K562 (cell line): ENCODE measurements at regions not wholly inside any gene's neighbourhood (a gene's known extent, or its start where the extent isn't known, plus 50 kb on each side); places are given as distances from the start of the nearest gene placed in this dataset.

ENCODE experiments used
- CHD4 ChIP-seq: fragments of 200-600 bp; sonication (generic); IDR thresholded peaks from 3 replicates; pipeline ENCODE4 v1.6.1; 2012; ENCODE audit warnings: low read depth, mild to moderate bottlenecking, mixed read lengths, low read length, inconsistent platforms; ENCODE audit not compliant: insufficient read depth, insufficient replicate concordance, poor library complexity, severe bottlenecking
- FOS ChIP-seq: IDR thresholded peaks from 3 replicates; pipeline ENCODE4 v1.6.1; 2011; ENCODE audit not compliant: insufficient read length; ENCODE audit errors: extremely low read depth
- HNRNPLL ChIP-seq: fragments of 200-400 bp; formaldehyde crosslinking; IDR thresholded peaks from 2 replicates; pipeline ENCODE4 v1.6.1; 2017; ENCODE audit warnings: low read length, low read depth, mild to moderate bottlenecking; ENCODE audit not compliant: poor library complexity, severe bottlenecking
- KDM4B ChIP-seq, 2 experiments: fragments of 450-650 bp in 1 of 2; sonication (generic) in 1 of 2; IDR thresholded peaks; 2 replicates each; pipeline ENCODE4 v1.6.1; 2016 to 2017; ENCODE audit warnings: borderline replicate concordance in 2 of 2, antibody characterized with exemption in 1 of 2, low read depth in 1 of 2, mild to moderate bottlenecking in 1 of 2
- KLF13 ChIP-seq: fragments of 450-650 bp; IDR thresholded peaks from 2 replicates; pipeline ENCODE4 v1.6.1; 2016; ENCODE audit warnings: missing genetic modification characterization, low read depth, mild to moderate bottlenecking, missing compliant biosample characterization, moderate library complexity, borderline replicate concordance
- NR3C1 ChIP-seq: sonication (generic); formaldehyde crosslinking; IDR thresholded peaks from 2 replicates; pipeline ENCODE4 v1.8.1; 2022; ENCODE audit warnings: missing genetic modification reagents
- NRF1 ChIP-seq, 2 experiments: fragments of 450-650 bp; IDR thresholded peaks in 1 of 2; conservative IDR thresholded peaks in 1 of 2; 2 replicates each; pipeline ENCODE4 v1.6.1; 2014; ENCODE audit warnings: mild to moderate bottlenecking in 2 of 2
- POLR2AphosphoS5 ChIP-seq: IDR thresholded peaks from 2 replicates; pipeline ENCODE4 v1.6.1; 2011; ENCODE audit warnings: mild to moderate bottlenecking, low read depth, low read length, moderate library complexity; ENCODE audit not compliant: control insufficient read depth, insufficient read depth
- RAD21 ChIP-seq, 2 experiments: fragments of 250-450 bp in 1 of 2; fragments of 450-650 bp in 1 of 2; sonication (Bioruptor Pico) in 1 of 2; formaldehyde crosslinking in 1 of 2; IDR thresholded peaks in 1 of 2; conservative IDR thresholded peaks in 1 of 2; 2 replicates each; pipeline versions ENCODE4 v1.4.0 to v1.8.0; 2020 to 2022; ENCODE audit warnings: mild to moderate bottlenecking in 2 of 2, moderate library complexity in 1 of 2
- SIX5 ChIP-seq, 2 experiments: IDR thresholded peaks; 2 replicates each; pipeline ENCODE4 v1.6.1; 2011; ENCODE audit warnings: low read length in 2 of 2, borderline replicate concordance in 1 of 2, low read depth in 1 of 2, mild to moderate bottlenecking in 1 of 2, moderate library complexity in 1 of 2; ENCODE audit not compliant: insufficient read depth in 1 of 2
- TARDBP ChIP-seq: fragments of 450-650 bp; IDR thresholded peaks from 2 replicates; pipeline ENCODE4 v1.6.1; 2016
- ZFP36 ChIP-seq: fragments of 150-350 bp; IDR thresholded peaks from 2 replicates; pipeline ENCODE4 v1.6.1; 2018; ENCODE audit warnings: low read length, low read depth; ENCODE audit not compliant: partially characterized antibody
- TF ChIP-seq, protein P1 (sequence below), 3 experiments: IDR thresholded peaks in 2 of 3; conservative IDR thresholded peaks in 1 of 3; 2 replicates each; pipeline ENCODE4 v1.5.1; 2011 to 2012; ENCODE audit warnings: low read length in 3 of 3, mild to moderate bottlenecking in 3 of 3, control low read depth in 2 of 3, improper control_type of control experiment in 1 of 3, inconsistent platforms in 1 of 3, low read depth in 1 of 3, mixed read lengths in 1 of 3, moderate library complexity in 1 of 3; ENCODE audit not compliant: insufficient read depth in 2 of 3
- TF ChIP-seq, protein P2 (sequence below): fragments of 450-650 bp; IDR thresholded peaks from 2 replicates; pipeline ENCODE4 v1.6.1; 2018; ENCODE audit warnings: mild to moderate bottlenecking, low read depth; ENCODE audit not compliant: partially characterized antibody

DNA sequence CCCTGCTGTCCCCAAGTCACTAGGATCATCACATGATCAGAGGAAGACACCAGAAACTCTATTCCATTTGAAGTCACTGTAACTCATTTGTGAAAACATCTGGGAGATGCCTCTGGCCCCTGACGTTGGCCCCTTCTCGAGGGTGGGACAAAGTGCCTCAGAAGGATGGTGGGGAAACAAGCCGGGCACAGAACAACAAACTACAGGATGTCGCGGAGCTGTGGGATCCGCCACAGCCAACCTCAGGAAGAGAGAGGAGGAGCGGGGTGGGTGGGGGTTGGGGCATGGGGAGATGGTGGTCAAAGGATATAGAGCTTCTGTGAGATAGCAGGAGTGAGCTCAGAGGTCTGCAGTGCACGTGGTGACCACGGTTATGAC lies 265.6 kb upstream of the TCERG1L start:
- TF ChIP-seq ZFP36 (no peak), KDM4B (IDR thresholded peaks at IDR 0.05; ENCODE audit: borderline replicate concordance in 2 of 2, low read depth in 1 of 2) (no peak), CHD4 (no peak), FOS (no peak), POLR2AphosphoS5 (no peak), NR3C1 (no peak), NRF1 (conservative IDR thresholded peaks at IDR 0.05 in 1 of 2, IDR thresholded peaks at IDR 0.05 in 1 of 2) (no peak), RAD21 (CRISPR knock-in tag; conservative IDR thresholded peaks at IDR 0.05 in 1 of 2, IDR thresholded peaks at IDR 0.05 in 1 of 2) (no peak), HNRNPLL (no peak), TARDBP (no peak), KLF13 (tag) (no peak), SIX5 (IDR thresholded peaks at IDR 0.05; ENCODE audit: borderline replicate concordance in 1 of 2, insufficient read depth in 1 of 2, low read depth in 1 of 2, low read length in 2 of 2) (no peak)
- TF ChIP-seq, protein P1, sequence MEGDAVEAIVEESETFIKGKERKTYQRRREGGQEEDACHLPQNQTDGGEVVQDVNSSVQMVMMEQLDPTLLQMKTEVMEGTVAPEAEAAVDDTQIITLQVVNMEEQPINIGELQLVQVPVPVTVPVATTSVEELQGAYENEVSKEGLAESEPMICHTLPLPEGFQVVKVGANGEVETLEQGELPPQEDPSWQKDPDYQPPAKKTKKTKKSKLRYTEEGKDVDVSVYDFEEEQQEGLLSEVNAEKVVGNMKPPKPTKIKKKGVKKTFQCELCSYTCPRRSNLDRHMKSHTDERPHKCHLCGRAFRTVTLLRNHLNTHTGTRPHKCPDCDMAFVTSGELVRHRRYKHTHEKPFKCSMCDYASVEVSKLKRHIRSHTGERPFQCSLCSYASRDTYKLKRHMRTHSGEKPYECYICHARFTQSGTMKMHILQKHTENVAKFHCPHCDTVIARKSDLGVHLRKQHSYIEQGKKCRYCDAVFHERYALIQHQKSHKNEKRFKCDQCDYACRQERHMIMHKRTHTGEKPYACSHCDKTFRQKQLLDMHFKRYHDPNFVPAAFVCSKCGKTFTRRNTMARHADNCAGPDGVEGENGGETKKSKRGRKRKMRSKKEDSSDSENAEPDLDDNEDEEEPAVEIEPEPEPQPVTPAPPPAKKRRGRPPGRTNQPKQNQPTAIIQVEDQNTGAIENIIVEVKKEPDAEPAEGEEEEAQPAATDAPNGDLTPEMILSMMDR (IDR thresholded peaks at IDR 0.05 in 2 of 3, conservative IDR thresholded peaks at IDR 0.05 in 1 of 3; ENCODE audit: insufficient read depth in 2 of 3, low read depth in 1 of 3, low read length in 3 of 3), result no peak
- TF ChIP-seq, protein P2, sequence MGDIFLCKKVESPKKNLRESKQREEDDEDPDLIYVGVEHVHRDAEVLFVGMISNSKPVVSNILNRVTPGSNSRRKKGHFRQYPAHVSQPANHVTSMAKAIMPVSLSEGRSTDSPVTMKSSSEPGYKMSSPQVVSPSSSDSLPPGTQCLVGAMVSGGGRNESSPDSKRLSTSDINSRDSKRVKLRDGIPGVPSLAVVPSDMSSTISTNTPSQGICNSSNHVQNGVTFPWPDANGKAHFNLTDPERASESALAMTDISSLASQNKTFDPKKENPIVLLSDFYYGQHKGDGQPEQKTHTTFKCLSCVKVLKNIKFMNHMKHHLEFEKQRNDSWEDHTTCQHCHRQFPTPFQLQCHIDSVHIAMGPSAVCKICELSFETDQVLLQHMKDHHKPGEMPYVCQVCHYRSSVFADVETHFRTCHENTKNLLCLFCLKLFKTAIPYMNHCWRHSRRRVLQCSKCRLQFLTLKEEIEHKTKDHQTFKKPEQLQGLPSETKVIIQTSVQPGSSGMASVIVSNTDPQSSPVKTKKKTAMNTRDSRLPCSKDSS, result no peak
